ENCODE measurements at regions not wholly inside any gene's neighbourhood (a gene's known extent, or its start where the extent isn't known, plus 50 kb on each side); places are given as distances from the start of the nearest gene placed in this dataset.

DNA sequence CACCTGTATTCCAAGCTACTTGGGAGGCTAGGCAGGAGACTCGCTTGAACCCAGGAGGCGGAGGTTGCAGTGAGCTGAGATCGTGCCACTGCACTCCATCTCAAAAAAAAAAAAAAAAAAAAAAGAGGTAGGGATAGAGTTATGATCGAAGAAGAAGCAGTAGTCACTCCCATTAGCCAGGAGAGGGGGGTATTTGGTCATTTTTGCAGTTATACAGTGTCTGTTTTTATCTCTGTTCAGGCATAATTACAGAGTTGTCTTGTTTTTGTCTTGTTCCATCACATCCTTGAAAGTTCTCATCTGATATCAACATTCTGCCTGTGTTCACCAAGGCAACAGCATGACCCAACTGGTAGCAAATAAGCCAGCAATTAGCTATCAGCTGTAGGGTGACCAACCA lies 98.5 kb upstream of the TMPO start:
- no peak for DNase-seq

DNA sequence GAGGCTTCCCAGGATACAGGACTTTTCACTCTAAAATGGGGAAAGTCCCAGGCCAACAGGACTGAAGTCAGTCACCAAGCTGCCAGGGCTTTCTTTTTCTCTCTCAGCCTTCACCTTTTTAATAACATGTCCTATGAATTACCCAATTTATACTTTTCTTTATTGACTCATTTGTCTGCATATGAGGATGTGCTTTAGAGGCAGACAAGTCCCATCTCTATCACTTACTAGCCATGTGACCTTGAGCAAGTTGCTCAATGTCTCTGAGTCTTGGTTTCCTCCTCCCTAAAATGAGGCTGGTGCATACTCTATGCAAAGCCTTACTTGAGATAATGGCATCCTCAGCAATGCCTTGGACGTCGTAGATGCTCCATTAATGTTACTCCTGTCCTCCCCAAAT lies 98.1 kb upstream of the TMPO start:
- no peak for DNase-seq

DNA sequence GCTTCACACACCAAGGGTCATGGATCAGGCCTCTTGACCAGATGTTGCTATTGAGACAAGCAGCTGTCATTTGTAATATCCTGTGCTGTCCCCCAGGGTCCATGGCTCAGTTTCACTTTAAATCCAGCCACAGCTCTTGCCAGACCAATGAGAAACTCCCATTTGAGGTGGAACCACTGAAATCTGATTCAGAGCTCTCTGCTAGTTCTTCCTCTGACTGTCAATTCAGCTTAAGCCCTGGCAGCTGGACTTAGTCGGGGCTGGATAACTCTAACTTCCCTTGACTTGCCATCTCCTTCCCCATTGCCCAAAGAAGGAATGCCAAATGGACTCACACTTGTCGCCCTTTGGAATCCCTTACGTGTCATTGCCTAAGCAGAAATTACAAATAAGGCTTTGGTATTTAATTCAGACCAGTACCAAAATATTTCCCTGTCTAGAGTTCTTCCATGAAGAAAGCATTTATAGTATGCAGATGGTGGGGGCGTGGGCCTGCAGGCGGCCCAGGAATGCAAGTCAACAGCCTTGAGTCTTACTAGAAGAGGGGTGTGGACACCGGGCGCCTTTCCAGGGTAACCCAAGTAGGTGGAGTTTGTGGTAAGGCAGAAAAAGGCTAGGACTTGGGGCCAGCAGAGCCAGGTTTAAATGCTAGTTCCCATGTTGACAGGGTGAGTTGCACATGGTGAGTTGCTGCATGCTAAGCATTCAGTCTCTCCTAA lies 96.9 kb upstream of the TMPO start:
- DNase-seq: peak; percentile 83

DNA sequence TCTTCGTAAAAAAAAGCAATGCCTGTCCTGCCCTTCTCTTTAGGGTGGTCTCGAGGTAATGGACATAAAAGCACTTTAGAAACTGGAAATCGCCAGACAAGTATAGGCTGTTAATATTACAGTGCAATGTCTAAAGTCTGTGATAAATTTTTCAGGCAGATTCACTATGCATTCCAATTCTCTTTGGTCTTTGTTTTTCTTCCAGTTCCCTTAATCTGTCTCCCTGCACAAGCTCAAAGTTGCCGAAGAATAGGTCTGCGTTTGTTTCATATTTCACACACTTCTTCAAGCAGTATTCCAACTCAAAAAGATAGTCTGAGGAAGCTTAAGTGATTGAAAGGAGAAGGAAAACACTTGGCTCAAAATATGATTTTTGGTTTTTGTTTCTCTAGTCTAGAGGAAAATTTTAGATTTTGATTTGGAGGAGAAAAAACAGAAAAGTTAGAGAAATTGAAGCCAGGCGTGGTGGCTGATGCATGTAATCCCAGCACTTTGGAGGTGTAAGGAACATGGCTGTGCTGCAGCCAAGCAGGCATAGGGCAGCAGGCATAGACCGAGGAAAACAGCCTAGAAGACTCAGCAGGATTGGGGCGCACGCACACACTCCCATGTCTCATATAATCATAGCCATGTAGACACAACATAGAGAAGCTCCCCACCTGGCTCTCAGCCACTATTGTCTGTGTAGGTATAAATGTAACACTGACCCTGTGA lies 96.2 kb upstream of the TMPO start:
- no peak for DNase-seq

DNA sequence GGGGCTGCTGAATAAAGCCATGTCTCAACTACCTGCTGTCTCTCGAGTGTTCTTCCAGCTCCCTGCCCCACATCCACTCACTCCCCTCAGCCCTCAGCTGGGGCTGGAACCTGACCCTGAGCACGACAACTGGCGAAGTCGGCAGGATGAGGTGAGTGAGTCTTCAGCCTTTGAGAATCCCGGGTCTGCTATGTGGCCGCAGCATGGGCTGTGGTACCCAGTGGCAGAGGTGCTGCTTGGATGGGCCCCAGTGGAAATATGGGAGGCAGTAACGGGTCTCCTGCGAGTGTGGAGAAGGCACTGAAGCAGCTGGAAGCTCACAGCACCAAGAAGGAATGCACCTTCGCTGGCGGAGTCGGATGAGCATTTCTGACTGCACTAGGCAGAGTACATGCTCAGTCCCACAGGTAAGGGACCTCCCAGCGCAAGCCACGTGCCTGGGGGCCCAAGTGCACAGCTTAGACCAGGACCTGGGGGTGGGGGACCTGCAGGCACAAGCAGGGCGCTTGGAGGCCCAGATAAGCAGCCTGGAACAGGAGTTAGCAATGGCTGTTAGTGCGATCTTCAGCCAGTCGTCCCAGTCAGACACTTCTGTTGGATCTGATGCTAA lies 95.5 kb upstream of the TMPO start:
- DNase-seq: no peak

DNA sequence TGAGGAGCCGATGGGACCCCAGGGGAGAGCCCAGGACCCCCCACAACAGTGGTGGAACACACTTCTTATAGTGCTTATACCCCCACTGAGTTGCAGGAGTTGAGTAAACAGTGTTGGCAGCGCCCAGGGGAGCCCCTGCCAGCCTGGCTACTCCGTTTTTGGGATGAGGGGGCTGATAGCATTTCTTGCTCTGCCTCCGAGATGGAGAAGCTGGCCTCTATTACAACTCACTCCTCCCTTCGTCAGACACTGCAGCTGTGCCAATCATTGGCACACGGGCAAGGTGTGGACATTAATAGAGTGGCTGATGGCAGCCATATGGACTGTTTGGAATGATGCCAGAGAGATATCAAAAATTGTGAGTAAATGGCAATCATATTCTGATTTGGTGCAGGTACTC lies 94.9 kb upstream of the TMPO start:
- DNase-seq: no peak

DNA sequence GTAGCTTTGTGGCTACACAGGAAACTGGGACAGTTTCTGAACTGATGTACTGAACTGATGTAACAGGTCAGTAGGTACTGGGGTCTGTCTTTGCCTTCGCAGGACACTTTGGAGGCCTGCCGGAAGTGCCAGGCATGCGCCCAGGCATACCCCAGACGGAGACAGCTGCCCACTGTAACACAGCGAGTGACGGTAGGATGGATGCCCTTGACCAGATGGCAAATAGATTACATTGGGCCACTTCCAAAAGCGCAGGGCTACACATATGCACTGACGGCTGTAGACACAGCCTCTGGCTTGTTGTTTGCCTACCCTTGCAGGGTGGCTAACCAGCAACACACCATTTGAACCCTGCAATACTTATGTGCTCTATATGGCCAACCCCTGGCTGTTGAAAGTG lies 94.1 kb upstream of the TMPO start:
- peak; percentile 72 for DNase-seq

DNA sequence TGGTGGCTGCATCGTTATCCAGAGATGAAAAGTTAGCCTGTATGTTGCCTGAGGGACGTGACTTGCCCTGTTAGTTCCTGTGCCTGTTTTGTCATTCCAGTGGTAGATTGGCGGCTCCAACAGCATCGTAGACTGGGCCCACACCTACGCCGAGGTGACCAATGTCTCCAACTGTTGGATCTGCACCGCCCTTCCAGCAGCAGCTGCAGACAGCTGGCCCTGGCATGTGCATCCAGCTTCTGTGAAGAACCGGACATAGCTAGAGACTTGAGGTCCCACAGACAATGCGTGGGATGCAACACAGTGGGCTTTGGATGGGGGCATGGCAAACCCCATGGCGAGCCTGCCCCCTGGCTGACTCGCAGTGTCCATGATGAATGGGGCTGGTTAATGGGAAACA lies 93.0 kb upstream of the TMPO start:
- DNase-seq: no peak

DNA sequence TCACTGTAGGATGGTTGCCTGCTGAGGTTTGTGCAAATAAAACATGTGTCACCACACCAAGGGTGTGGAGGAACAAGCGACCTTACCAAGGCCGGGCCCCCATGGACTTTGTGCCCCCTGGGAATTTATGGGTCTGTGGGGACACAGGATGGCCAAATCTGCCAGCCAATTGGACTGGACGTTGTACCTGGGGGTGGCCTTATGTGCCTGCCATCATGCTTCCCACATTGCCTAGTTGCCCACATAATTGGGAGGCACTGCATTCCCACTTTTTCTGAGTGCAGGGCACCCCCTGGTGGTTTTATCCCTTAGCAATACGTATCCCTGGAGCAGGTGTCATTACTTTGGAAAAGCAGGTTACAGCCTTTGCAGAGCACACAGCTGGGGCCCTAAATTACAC lies 92.6 kb upstream of the TMPO start:
- DNase-seq: no peak

DNA sequence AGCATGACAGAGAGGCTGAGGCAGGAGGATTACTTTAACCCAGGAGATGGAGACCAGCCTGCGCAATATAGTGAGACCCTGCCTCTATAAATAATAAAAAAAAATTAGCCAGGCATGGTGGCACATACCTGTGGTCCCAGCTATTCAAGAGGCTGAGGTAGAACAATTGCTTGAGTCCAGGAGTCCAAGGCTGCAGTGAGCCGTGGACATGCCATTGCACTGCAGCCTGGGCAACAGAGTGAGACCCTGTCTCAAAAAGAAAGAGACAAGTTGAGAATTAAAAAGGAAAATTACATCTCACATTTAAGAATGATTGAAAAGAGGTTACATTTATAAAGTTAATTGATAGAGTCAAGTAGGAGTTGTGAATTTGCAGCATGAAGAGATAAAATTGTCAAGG lies 91.4 kb upstream of the TMPO start:
- no peak for DNase-seq

DNA sequence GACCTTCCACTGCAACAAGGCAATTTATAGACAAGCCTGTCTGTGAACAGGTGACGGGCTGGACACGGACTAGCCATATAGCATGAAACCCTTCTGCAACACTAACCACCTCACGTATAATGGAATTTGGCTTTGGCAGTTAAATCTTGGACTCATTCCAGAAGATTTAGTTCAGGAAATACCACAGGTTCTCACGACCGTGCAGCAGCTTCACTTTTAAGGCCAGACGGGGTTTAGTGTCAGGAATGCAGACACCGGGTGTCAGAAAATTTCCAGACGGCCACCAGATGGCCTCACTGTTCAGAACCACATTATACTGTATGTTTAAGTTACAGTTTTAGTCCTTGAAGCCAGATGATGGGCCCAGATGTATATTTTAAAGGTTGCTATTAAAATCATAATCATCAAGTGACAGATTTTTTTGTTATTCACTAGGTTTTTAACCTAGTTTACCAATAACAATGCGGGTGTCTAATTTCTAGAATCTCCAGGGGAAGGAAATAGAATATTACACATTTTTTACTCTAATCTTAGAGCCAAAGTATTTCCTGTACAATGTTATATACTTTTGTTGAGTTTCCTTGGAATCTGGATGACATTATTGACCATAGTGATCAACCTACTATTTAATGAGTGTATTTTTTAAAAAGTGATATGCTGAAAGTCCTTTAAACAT lies 90.5 kb upstream of the TMPO start:
- no peak for DNase-seq

DNA sequence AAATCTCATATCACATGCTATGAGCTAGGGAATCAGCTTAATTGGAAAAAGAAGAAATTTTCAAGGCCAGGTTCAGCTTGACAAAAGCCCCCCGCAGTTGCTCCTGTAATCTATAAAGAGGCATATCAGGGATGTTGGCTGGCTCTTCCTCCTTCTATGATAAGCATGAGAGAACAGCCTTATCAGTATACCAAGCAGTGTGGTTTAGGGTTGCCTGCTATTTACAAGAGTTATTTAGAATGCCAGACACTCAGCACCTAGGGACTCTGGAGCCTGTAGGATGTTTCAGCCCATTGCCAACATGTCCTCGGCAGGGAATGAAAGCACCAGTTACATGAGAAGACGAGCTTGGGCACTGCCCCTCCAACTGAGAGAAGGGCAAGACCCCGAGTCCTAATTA lies 89.5 kb upstream of the TMPO start:
- DNase-seq: no peak

DNA sequence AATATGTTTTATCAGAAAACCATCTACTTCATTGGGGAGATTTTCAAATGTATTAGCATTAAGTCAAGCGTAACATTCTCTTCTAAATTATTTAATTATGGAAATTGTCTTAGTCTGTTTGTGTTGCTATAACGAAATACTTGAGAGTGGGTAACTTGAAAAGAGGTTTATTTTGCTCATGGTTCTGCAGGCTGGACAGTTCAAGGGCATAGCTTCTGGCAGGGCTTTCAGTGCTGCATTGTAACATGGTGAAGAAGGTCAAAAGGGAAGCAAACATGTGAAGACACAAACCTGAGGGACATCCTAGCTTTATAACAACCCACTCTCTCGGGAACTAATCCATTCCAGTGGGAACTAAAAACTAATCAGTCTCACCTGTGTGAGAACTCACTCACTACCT lies 84.3 kb upstream of the TMPO start:
- no peak for DNase-seq

DNA sequence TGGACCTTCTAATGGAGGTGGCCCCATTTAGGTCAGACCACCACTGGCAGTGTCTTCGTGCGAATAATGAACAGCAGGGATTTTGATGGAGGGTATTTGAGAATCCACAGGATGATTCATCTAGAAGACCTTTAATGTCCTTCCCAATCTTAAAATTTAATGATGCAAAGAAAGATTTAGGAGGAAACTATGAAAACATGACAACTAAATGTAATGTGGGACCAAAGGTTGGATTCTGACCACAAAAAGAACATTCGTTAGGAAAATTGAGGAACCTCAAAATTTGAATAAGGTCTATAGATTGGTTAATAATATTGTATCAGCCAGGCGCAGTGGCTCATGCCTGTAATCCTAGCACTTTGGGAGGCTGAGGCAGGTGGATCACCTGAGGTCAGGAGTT lies 78.2 kb upstream of the TMPO start:
- no peak for DNase-seq

DNA sequence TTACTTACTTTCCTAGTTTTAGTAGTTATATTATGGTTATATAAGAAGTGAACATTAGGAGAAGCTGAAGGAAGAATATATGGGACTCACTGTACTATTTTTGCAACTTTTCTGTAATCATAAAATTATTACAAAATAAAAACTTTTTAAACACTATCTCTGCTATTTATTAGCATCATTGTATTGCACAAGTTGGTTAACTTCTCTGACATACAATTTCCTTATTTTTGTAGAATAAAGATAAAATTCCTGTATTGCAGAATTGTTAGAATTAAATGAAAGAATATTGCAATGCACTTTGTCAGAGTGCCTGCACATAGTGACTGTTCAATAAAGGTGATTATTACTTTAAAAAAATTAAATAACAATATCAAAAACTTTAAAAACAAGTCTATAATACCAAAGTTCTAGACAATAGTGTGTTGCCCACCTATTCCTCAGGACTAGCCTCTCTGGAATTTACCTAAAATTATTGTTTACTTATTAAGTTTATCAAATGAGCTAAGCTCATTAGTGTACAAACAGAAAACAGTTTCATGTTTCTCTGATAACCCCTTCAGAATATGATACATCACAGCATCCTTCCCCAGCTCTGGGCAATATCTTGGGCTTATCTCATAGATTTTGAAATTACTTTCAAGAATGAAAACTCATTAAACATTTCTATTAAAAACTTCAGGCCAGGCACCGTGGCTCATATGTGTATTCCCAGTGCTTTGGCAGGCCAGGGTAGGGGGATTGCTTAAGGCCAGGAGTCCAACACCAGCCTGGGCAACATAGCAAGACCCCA lies 77.4 kb upstream of the TMPO start:
- no peak for DNase-seq

DNA sequence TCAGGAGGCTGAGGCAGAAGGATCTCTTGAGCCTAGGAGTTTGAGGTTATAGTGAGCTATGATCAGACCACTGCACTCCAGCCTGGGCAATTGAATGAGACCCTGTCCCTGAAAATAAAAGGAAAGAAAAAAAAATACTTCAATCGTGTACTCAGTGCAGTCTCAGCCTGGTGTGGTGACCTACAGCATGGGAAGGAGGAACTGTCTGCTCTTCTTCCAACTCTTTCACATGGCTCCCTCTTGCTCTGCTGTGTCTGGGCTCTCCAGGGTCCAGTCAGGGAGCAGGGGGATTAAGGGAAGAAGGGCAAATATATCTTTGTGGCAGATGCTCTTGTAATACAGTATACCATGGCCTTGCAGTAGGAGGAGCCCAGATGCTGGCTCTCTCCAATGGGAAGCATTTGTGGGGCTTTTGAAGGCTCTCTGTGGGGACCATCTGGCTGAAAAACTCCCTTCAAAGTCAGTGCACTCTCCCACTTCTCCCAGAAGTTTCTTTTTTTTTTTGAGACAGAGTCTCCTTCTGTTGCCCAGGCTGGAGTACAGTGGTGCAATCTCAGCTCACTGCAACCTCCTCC lies 76.6 kb upstream of the TMPO start:
- peak; percentile 70 for DNase-seq

DNA sequence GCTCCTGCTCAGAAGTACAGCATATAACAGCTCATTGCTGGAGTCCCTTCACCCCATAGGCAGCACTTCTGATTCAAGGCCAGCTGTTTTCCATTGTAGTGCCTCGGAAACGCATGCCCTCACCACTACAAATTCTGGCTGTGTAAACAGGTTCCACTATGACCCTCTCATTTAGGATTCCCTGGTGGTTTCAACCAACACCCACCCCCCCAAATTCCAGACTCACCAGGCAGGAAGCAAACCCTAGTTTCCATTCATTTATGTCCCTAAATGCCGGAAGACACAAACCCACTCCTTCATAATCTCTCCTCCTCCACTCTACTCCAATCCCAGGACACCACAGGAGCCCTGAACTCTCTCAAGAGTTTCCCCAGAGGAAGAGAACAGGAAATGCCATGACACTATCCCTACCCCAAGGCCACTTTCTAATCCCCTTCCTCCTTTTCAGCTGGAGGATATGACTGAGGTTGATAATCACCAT lies 75.9 kb upstream of the TMPO start:
- DNase-seq: no peak

DNA sequence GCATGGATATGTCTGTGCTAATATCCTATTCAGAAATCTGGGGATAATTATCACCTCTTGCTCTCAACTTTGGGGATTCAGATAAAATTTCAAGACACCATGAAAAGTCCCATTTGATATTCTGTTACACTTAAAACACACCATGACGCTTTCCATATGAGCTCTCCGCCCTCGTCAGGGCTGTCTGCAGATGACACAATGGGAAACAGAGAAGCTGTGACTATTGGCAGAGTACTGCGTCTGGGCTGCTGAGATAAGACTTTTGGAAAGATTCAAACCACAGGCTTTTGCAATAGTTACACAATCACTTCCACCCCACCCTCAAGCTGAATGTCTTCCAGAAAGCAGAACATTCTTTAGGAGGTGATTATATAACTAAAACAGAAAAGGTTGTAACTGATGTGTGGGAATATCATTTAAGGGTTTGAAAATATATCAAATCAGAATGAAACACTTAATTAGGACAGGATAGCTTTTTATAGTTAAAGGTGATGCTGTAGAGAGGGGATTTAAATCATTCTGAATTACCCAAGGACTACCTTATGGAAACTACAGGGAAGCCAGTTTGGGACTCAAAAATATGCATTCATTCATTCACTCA lies 75.3 kb upstream of the TMPO start:
- no peak for DNase-seq

DNA sequence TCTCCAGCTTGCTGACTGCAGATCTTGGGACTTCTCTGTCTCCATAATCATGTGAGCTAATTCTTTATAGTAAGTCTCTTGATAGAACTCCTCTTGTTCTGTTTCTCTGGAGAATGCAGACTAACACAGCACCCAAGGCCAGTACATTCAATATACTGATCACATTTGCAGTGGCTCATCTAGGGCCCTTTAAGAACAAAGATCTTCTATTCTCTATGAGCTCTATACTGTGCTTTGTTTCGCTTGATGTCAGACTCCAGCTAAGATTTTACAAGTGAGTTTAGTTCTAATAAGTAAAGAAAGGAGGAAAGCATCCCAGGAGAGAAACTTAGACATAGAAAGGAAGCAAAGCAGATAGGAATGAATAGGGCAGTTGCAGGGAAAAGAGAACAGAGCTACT lies 69.3 kb upstream of the TMPO start:
- DNase-seq: no peak

DNA sequence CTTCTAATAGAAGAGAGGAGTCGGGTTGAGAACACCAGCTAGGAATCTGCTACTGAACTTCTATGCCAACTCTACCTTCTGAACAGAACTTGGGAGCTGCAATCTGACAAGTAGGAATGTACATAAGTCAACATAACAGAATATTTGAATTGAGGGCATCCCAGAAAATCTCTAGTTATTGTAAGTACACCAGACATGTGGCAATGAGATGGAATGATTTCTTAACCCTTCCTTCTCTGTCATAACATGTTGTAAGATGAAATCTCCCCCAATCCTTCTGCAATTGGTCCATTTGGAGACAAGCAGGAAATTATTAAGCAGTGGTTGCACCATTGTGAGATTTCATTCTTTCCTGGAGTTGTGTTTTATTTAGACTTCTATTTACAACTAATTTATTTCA lies 68.7 kb upstream of the TMPO start:
- DNase-seq: no peak

DNA sequence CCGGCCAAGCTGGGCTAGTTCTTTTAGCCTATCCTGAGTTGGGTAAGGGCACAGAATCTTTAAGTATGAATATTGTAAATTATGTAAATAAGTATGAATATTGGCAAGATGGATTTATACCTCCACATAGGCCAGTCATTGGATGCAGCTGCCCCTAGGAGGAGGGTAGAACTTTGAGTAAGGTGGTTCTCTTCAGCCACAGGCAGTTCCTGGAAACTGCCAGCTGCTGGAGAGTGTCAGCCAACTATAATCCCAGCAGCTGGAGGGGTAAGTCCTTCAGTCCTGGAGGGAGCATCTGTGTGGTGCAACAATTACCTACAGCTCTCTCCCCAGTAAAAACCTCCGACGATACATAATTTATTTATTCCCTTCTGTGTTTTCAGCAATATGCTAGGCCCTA lies 65.8 kb upstream of the TMPO start:
- DNase-seq: no peak

DNA sequence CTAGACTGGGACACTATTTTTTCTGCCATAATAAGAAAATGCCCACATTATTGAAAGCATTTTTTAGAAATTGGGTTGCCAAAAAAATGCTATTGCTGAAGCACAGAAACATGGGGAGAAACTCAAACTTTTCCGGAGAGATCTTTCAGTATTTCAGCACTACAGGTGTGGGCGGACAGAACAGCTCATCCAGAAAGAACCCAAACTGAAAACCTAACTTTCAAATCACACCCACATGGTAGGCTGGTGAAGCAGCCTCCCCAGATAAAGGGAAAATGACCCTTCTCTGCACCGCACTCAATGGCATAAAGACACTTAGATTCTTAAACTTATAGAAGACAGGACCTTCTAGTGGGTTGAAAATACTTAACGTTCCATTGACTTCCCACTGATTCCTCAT lies 62.3 kb upstream of the TMPO start:
- DNase-seq: no peak
